ENCODE measurements at regions not wholly inside any gene's neighbourhood (a gene's known extent, or its start where the extent isn't known, plus 50 kb on each side); places are given as distances from the start of the nearest gene placed in this dataset.

GRCh38 chr11:110764485-110764884 is 52.2 kb upstream of the ARHGAP20 start:
- no peak for TF ChIP-seq EZH2 (IDR thresholded peaks at IDR 0.05)
- TF ChIP-seq TCF7L2 (IDR thresholded peaks at IDR 0.05; ENCODE audit: borderline replicate concordance, extremely low read depth, insufficient read depth, insufficient read length), result no peak
- TF ChIP-seq CTCF (IDR thresholded peaks at IDR 0.05 in 2 of 3, conservative IDR thresholded peaks at IDR 0.05 in 1 of 3; ENCODE audit: borderline replicate concordance in 1 of 3, insufficient read depth in 1 of 3, low read depth in 2 of 3, low read length in 2 of 3), result no peak
- no peak for TF ChIP-seq FOSL1 (IDR thresholded peaks at IDR 0.05; ENCODE audit: low read depth)
- TF ChIP-seq MAX (IDR thresholded peaks at IDR 0.05), result no peak
- TF ChIP-seq POLR2A (IDR thresholded peaks at IDR 0.05; ENCODE audit: borderline replicate concordance, extremely low read depth, insufficient read depth, insufficient read length), result no peak
